ENCODE measurements at regions not wholly inside any gene's neighbourhood (a gene's known extent, or its start where the extent isn't known, plus 50 kb on each side); places are given as distances from the start of the nearest gene placed in this dataset.

- Histone ChIP-seq H3K4me1 (ENCODE audit: control insufficient read depth in 4 of 4, insufficient read depth in 4 of 4, low read length in 3 of 4) (no peaks in the 10 kb centered on the region), H3K27ac (ENCODE audit: low read depth in 1 of 2, low read length in 2 of 2) (no peak overlapping the region), H3K36me3 (ENCODE audit: control insufficient read depth in 4 of 4, insufficient read depth in 3 of 4, low read depth in 1 of 4, low read length in 3 of 4) (no peaks in the 10 kb centered on the region), H3K4me3 (ENCODE audit: low read depth in 1 of 3, low read length in 3 of 3) (no peak overlapping the region), H3K27me3 (ENCODE audit: control insufficient read depth in 4 of 4, insufficient read depth in 4 of 4, low read length in 3 of 4) (no peaks in the 10 kb centered on the region), H3K9ac (ENCODE audit: low read depth in 1 of 2, low read length in 2 of 2) (no peak overlapping the region), H3K9me3 (ENCODE audit: control insufficient read depth in 4 of 4, low read length in 3 of 4) (no peaks in the 10 kb centered on the region)
- WGBS, result 73% methylated on average over 1 of the region's 1 CpG
- TF ChIP-seq GABPA (IDR thresholded peaks at IDR 0.05 in 1 of 2, conservative IDR thresholded peaks at IDR 0.05 in 1 of 2), result no peak
- TF ChIP-seq FOXA1 (IDR thresholded peaks at IDR 0.05), result no peak
- TF ChIP-seq, protein P1, sequence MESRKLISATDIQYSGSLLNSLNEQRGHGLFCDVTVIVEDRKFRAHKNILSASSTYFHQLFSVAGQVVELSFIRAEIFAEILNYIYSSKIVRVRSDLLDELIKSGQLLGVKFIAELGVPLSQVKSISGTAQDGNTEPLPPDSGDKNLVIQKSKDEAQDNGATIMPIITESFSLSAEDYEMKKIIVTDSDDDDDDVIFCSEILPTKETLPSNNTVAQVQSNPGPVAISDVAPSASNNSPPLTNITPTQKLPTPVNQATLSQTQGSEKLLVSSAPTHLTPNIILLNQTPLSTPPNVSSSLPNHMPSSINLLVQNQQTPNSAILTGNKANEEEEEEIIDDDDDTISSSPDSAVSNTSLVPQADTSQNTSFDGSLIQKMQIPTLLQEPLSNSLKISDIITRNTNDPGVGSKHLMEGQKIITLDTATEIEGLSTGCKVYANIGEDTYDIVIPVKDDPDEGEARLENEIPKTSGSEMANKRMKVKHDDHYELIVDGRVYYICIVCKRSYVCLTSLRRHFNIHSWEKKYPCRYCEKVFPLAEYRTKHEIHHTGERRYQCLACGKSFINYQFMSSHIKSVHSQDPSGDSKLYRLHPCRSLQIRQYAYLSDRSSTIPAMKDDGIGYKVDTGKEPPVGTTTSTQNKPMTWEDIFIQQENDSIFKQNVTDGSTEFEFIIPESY (IDR thresholded peaks at IDR 0.05), result no peak
- TF ChIP-seq, protein P2, sequence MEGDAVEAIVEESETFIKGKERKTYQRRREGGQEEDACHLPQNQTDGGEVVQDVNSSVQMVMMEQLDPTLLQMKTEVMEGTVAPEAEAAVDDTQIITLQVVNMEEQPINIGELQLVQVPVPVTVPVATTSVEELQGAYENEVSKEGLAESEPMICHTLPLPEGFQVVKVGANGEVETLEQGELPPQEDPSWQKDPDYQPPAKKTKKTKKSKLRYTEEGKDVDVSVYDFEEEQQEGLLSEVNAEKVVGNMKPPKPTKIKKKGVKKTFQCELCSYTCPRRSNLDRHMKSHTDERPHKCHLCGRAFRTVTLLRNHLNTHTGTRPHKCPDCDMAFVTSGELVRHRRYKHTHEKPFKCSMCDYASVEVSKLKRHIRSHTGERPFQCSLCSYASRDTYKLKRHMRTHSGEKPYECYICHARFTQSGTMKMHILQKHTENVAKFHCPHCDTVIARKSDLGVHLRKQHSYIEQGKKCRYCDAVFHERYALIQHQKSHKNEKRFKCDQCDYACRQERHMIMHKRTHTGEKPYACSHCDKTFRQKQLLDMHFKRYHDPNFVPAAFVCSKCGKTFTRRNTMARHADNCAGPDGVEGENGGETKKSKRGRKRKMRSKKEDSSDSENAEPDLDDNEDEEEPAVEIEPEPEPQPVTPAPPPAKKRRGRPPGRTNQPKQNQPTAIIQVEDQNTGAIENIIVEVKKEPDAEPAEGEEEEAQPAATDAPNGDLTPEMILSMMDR (IDR thresholded peaks at IDR 0.05; ENCODE audit: low read depth, low read length, missing input control), result no peak
- TF ChIP-seq HNF4A (conservative IDR thresholded peaks at IDR 0.05), result no peak
- no peak for DNase-seq (ENCODE audit: low spot score)
Measured at GRCh38 chr5:77550406-77550805, 58.3 kb upstream of the WDR41 start.

DNA sequence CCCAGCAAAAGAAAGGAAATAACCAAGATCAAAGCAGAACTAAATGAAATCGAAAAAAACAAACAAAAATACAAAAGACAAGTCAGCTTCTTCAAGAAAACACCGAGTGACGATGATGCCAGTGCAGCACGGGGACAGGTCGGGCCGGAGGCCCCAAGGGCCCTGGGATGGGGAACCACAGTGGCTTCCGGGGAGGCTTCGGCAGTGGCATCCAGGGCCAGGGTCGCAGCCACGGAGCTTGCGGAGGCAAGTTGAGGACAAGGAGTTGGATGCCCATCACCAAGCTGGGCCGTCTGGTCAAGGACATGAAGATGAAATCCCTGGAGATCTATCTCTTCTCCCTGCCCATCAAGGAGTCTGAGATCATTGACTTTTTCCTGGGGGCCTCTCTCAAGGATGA, 53.2 kb upstream of the WDR41 start:
- TF ChIP-seq GABPA (IDR thresholded peaks at IDR 0.05 in 1 of 2, conservative IDR thresholded peaks at IDR 0.05 in 1 of 2) (no peak), ATF3 (IDR thresholded peaks at IDR 0.05) (no peak), HNF4G (IDR thresholded peaks at IDR 0.05) (no peak), YY1 (IDR thresholded peaks at IDR 0.05) (no peak), EGR1 (IDR thresholded peaks at IDR 0.05; ENCODE audit: low read depth in 2 of 2) (no peak), TAF1 (conservative IDR thresholded peaks at IDR 0.05) (no peak), RXRA (IDR thresholded peaks at IDR 0.05) (no peak), FOXA1 (IDR thresholded peaks at IDR 0.05) (no peak), REST (IDR thresholded peaks at IDR 0.05) (no peak), FOXA2 (IDR thresholded peaks at IDR 0.05) (no peak)
- TF ChIP-seq, protein P3, sequence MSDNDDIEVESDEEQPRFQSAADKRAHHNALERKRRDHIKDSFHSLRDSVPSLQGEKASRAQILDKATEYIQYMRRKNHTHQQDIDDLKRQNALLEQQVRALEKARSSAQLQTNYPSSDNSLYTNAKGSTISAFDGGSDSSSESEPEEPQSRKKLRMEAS (IDR thresholded peaks at IDR 0.05), result no peak
- TF ChIP-seq, protein P2 (IDR thresholded peaks at IDR 0.05; ENCODE audit: low read depth, low read length, missing input control), result no peak
- Histone ChIP-seq H3K27ac (ENCODE audit: low read depth in 1 of 2, low read length in 2 of 2) (no peak overlapping the region), H3K9ac (ENCODE audit: low read depth in 1 of 2, low read length in 2 of 2) (no peak overlapping the region), H3K27me3 (ENCODE audit: control insufficient read depth in 4 of 4, insufficient read depth in 4 of 4, low read length in 3 of 4) (no peaks in the 10 kb centered on the region), H3K4me1 (ENCODE audit: control insufficient read depth in 4 of 4, insufficient read depth in 4 of 4, low read length in 3 of 4) (no peaks in the 10 kb centered on the region), H3K9me3 (ENCODE audit: control insufficient read depth in 4 of 4, low read length in 3 of 4) (peaks cover 0 to 3% (median 0%) of the 10 kb centered on the region in 4 donors), H3K4me3 (ENCODE audit: low read depth in 1 of 3, low read length in 3 of 3) (no peak overlapping the region), H3K36me3 (ENCODE audit: control insufficient read depth in 4 of 4, insufficient read depth in 3 of 4, low read depth in 1 of 4, low read length in 3 of 4) (no peaks in the 10 kb centered on the region)
- 92% methylated on average over 12 of the region's 12 CpGs for WGBS
- no peak for DNase-seq (ENCODE audit: low spot score)
